Ishikawa (cell line): ENCODE measurements at regions not wholly inside any gene's neighbourhood (a gene's known extent, or its start where the extent isn't known, plus 50 kb on each side); places are given as distances from the start of the nearest gene placed in this dataset.

ENCODE experiments used
- EP300 ChIP-seq: IDR thresholded peaks from 2 replicates; pipeline ENCODE4 v1.6.1; 2012; ENCODE audit warnings: borderline replicate concordance
- MAX ChIP-seq: IDR thresholded peaks from 2 replicates; pipeline ENCODE4 v1.6.1; 2012
- RAD21 ChIP-seq: IDR thresholded peaks from 2 replicates; pipeline ENCODE4 v1.6.1; 2012; ENCODE audit warnings: low read depth
- REST ChIP-seq: IDR thresholded peaks from 2 replicates; pipeline ENCODE4 v1.6.1; 2012; ENCODE audit warnings: low read depth, mild to moderate bottlenecking
- TAF1 ChIP-seq: IDR thresholded peaks from 2 replicates; pipeline ENCODE4 v1.6.1; 2012; ENCODE audit warnings: low read depth, mild to moderate bottlenecking
- TEAD4 ChIP-seq: IDR thresholded peaks from 2 replicates; pipeline ENCODE4 v1.6.1; 2012

GRCh38 chr13:23996456-23996855, 99.2 kb upstream of the C1QTNF9B start:
- TF ChIP-seq TEAD4 (no peak), TAF1 (no peak), REST (no peak), MAX (no peak), EP300 (no peak), RAD21 (no peak)
